HG02885 (cell line): ENCODE measurements at regions not wholly inside any gene's neighbourhood (a gene's known extent, or its start where the extent isn't known, plus 50 kb on each side); places are given as distances from the start of the nearest gene placed in this dataset.
A peak's percentile ranks its signal among the peaks of the same experiment; 100 is the strongest.
"Not testable (repeated sequence)": the region's sequence is repeated elsewhere in the genome, so short reads cannot be mapped to it uniquely, and the experiment has no call there.

Source experiments
- ATAC-seq: cut with Tn5 transposase; IDR thresholded peaks from one replicate; pipeline ENCODE4 v1.9.1; 2021; ENCODE audit warnings: mild to moderate bottlenecking; ENCODE audit not compliant: unreplicated experiment, poor library complexity

DNA sequence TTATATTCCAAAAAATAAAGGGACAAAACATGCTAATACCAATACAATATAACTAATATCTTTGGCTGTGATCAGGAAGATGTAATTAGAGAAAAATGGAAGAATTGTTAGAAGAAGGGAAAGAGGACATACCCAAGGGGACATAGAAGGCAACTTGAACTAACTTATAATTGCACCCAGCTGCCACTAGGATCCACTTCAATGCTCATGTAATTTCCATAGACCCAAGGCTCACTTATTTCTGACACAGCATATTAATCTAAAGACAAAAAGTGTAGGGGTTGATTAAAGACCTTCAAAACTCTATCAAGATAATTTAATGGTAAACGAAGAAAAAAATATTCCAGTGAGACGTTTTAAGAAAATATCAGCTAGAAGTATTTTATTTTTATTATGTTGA is 396.0 kb upstream of the ADGRB3 start:
- no peak for ATAC-seq

DNA sequence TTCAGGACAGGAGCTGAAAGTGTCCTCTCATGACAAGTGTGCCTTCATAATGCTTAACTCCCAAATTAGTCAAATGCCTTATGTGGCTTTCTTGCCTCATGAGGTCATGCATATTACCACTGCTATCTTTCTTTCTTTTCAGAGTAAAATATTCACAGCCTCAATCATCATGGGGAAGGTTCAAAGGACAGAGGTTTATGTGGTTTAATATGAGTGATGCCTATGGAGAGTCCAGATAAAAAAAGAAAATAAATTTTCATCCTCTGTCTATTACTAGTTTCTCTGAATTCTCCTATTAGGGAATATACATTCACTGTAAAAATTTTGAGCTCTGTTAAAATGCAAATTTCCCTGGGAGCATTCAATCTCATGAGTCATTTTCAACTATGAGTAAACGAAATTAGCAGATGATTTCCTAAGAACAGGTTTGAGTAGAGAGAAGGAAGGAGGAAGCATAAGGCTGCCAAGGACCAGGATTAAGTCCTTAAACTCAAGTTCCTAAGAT is 396.9 kb upstream of the ADGRB3 start:
- peak; percentile 58 for ATAC-seq

DNA sequence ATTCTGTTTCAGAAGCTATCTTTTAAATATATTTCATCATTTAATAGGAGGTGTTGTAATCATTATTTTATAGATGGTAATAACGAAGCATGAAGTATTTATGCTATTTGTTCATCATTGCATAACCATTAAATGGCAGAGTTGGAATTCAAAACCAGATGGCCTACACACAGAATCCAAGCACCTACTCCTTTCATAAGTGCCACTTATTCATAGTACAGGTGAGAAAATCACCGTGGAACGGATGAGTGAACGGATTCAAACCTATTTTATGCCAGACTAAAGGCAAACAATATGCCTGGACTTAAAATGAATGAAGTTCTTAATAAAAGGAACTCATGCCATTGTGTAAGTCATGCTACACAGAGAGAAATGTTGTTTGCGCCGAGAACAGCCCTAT is 397.9 kb upstream of the ADGRB3 start:
- no peak for ATAC-seq

DNA sequence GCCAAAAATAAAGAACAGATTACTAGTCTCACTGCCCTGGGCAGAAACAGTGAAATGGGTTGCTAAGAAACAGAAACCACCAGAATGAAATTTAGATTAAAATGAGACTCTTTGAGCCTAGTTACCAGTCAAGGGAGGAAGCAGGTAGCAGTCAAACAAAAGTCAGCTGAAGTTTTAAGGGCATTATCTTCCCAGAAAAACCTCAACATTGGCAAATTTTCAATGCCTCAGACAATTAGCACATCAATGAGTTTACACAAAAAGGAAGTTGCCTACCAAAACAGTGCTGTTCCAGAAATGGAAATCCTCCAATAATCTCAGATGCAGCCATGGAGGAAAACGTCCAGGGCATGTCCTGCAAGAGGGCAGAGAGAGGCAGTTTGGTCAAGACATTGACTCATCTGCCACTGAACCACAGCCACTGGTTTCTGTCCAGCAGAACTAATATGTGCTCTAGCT is 399.7 kb upstream of the ADGRB3 start:
- ATAC-seq: no peak

DNA sequence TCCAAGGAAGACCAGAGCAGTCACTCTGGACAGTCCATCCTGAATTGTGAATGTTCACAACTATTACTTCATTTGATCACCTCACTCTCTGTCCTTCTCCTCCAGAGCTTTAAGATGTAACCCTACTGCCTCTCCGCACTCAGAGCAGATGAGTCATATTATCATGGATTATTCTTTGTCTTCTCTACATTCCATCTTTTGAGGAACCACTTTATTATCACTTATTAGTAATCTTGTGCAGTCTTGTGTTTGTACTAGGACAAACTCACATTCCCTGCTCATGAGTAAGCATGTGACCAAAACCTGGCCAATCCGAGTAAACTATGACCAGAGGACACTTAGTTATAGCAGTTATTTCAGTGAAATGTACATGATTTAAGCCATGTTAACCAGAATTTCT is 401.5 kb upstream of the ADGRB3 start:
- no peak for ATAC-seq

DNA sequence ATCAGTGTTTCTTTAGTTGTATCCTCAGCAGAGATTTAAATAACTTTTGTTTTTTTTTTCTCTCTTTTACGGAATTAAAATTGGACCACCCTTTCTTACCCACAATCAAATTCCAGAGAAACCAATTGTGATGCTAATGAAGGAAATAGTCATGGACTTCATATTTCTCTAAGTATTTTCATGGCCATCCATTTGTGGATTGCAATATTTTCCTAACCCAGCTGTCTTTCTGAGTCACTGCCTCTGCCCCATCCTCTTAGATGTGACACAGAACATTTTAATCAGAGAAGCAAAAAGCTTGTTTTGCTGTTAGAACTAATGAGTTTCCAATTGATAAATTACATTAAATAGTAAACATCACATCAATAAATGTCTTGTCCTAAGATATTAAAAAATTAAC is 405.5 kb upstream of the ADGRB3 start:
- ATAC-seq: no peak

DNA sequence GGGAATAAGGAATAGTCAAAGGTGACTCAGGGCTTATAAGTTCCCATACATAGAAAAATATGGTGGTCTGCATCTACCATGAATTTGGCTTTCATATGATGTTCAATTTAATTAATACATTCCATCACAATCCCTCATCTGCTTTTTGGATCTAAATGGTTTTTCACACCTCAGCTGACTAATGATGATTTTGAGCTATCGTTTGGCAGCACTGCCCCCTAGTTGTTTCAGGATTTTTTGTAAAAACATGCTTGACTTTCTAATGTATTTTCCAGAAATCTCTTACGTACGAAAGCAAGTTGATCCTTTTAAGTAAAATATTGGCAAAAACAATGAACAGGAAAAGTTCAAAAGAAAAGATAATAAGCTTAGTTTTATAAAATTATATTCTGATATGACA is 408.6 kb upstream of the ADGRB3 start:
- peak; percentile 65 for ATAC-seq

DNA sequence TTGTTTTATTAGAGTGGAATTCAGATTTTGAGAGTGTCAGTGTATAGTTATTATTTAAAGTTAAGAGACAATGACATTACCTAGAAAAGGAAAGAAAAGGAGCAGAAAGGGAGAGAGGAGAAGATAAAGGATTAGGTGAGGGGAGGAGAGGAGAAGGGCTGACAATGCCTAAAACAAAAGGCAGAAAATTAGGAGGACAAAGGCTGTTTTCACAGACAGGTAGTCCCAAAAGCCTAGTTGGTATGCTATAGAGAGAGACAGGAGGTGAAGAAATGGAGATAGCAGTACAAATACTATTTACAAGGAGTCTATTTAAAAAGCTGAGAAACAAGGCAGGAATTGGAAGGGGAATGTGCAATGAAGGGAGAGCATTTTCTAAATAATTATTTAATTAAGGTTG is 409.4 kb upstream of the ADGRB3 start:
- no peak for ATAC-seq

DNA sequence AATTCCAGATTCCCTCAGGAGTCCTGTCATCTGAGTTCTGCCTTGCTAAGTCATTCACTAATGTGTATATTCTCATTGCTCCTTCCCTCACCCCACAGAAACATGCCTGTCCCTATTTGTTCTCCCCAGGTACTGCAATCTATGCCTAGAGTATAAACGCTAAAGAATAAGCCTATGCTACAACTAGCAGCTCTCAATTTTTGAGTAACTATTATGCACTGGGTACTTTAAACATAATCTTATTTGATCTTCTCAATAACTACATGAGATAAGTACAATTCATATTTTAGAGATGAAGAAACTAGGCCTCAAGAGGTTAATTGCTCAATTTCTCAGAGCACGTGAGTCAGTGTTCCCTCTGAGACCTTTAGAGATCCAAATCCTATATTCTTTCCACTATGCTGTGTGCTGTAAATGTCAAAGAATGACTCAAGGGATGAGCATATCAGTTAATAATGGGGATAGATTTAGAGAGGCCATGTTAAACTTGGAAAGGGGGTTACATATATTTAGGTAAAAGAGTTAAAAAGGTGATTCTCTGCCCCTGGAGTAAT is 423.8 kb upstream of the ADGRB3 start:
- no peak for ATAC-seq

DNA sequence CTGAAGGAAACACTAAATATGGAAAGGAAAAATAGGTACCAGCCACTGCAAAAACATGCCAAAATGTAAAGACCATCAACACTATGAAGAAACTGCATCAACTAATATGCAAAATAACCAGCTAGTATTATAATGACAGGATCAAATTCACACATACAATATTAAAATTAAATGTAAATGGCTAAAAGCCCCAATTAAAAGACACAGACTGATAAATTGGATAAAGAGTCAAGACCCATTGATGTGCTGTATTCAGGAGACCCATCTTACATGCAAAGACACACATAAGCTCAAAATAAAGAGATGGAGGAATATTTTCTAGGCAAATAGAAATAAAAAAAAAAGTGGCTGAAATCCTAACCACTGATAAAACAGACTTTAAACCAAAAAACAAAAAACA is 427.5 kb upstream of the ADGRB3 start:
- ATAC-seq: not testable (repeated sequence)

DNA sequence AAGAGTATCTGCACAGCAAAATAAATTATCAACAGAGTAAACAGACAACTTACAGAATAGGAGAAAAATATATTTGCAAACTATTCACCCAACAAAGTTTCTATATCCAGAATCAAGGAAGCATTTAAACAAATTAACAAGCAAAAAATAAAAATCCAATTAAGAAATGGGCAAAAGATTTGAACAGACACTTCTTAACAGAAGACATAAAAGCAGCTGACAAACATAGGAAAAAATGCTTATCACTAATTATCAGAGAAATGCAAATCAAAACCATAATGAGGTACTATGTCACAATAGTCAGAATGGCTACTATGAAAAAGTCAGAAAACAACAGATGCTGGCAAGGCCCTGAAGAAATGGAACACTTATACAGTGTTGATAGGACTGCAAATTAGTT is 434.2 kb upstream of the ADGRB3 start:
- ATAC-seq: no peak

DNA sequence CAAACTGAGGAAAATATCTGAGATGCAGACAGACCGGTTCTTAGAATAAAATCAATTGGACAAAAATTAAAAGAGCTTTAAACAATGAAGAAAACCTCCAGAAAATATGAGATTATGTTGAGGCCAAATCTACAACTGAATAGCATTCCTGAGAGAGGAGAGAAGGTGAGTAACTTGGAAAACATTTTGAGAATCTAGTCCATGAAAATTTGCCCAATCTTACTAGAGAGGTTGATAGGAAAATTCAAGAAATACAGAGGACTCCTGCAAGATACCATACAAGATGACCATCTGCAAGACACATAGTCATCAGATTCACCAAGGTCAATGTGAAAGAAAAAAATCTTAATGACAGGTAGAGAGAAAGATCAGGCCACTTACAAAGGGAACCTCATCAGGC is 437.7 kb upstream of the ADGRB3 start:
- ATAC-seq: no peak

DNA sequence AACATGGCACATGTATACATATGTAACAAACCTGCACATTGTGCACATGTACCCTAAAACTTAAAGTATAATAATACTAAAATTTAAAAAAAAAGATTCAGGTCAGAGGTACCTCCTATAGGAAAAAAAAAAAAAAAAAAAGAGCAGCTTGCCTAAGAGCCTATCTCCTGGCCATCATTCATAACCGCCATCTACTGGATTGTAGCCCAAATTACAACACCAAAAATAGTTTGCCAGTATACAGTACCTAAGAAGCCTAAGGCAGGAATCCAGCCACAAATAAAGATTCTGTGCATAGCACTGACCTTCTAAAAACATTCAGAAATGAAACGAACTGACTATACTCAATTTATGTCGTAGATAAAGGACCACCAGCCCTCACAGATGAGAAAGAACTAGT is 438.4 kb upstream of the ADGRB3 start:
- ATAC-seq: peak; percentile 72

DNA sequence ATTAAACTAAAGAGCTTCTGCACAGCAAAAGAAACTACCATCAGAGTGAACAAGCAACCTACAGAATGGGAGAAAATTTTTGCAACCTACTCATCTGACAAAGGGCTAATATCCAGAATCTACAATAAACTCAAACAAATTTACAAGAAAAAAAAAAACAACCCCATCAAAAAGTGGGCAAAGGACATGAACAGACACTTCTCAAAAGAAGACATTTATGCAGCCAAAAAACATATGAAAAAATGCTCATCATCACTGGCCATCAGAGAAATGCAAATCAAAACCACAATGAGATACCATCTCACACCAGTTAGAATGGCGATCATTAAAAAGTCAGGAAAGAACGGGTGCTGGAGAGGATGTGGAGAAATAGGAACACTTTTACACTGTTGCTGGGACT is 439.3 kb upstream of the ADGRB3 start:
- not testable (repeated sequence) for ATAC-seq

DNA sequence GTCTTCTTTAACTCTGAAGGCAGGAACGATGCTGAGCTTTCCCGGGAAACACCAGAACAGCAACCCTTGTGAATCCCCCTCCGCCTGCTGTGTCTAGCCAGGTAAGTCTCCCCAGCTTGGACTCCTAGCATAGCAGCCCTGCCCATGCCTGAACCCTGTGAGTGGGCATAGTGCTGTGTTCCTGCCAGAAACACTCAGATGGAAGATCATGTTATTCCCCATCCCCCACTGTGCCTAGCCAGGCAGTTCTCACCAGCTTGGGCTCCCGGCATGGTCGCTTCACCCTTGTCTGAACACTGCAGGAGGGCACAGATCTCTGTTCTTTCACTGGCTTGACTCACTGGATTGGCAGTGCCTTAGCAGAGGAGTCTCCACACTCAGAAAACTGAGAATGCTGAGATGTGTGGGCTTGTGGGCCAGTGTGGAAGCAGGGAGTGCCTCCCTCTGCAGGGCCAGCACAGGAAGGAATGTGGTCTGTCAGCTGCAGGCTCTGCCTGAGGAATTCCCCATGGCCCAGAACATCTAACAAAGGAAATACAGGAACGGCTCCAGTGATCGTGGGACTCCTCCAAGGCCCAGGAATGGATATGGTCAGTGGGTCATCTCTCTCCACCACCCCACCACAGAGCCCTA is 440.1 kb upstream of the ADGRB3 start:
- no peak for ATAC-seq

DNA sequence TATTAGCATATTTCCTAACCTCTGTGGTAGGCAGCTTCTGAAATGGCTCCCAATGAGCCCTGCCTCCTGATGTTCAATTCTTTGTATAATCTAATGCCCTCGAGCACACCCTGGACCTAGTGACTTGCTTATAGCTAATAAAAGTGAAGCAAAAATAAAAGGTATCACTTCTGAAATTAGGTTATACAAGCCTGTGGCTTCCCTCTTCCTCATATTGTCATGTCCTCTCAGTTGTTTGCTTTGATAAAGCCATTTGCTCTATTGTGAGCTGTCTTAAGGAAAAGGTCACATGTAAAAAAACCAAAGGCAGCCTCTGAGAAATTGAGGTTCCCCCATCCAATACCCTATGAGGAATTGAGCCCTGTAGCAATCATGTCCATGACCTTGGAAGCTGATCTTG is 442.1 kb upstream of the ADGRB3 start:
- peak; percentile 78 for ATAC-seq

DNA sequence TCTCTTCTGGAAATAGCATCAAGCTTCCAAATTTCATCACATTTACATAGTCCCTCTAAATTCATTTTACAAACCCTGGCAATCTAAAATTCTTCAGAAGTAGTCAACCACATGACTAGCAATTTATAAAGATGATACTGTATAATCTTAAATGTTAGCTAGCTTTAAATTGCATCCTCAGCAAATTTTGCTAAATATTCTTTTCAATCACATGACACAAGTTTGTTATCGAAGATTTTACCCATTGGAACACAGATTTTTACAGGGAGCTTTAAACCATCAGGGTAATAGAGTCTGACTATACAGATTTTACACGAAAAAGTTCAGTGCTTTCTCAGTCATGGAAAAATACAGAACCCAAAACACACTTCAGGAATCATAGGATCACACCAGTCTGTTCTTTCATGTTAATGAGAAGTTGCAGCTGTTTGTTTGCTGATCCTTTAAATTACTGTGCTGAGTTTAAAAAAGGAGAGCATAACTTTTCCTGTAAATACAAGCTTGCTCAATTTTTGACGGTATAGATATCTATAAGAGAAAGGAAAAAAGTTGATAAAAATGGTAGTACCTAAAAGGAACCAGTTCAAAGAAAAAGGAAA is 445.8 kb upstream of the ADGRB3 start:
- no peak for ATAC-seq

DNA sequence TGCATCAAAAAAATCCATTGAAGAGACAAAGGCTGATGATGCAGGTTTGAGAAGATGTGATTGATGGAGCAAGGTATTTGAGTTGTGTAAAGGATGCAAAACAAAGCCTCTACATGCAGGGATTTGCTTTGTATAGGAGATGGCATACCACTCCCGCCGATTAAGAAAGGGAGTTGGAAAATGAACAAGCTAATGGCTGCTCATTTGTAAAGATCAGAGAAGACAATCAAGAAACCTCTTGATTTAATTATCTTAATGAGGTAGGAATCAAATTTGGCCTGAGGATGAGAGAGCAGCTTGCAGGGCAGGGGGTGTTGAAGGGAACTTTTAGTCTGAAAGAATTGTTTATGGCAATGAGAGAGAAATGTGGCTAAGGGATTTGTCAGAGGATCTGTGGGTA is 448.2 kb upstream of the ADGRB3 start:
- no peak for ATAC-seq

DNA sequence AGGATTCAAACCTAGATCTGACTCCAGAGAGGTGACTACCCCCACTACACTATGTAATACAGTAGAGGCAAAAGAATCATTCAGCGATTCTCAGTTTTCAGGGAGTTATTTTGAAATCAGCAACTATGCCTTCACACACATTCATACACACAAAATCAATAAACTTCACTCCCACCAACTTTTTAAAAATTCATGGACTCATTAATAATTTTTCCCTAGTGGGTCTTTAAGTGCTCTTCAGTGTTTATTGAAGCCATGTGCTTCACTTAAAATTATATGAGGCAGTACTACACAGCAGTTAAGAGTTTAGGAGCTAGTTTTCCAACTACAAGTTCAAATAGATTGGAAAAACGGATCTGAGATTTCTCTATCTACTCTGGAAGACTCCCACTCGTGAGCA is 452.7 kb upstream of the ADGRB3 start:
- ATAC-seq: no peak

DNA sequence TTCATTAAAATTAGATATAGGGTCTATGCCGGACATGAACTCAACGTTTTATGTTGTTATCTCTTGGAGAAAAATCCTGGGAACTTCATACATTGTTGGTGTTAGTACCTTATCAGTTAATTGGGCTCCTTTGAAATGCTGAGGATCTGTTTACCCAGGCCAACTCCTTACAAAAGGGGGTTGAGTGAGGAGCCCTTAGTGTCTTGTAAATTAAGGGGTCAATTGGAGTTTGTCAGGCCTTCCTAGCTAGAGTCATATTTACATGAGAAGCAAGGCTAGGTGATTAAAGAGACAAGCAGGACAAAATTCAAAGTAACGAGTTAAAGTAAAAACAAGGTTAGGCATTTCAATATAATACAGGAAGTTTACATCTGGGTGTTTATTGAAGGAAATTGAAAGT is 454.1 kb upstream of the ADGRB3 start:
- not testable (repeated sequence) for ATAC-seq

DNA sequence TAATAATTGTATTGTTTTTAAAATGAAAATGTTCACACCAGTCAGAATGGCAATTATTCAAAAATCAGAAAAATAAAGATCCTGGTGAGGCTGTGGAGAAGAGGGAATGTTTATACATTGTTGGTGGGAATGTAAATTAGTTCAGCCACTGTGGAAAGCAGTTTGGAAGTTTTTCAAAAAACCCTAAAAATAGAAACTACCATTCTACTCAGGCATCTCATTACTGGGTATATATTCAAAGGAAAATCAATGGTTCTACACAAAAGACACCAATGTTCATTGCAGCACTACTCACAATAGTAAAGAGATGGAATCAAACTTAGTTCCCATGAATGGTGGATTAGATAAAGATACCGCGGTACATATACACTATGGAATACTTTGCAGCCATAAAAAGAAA is 461.5 kb upstream of the ADGRB3 start:
- ATAC-seq: no peak

DNA sequence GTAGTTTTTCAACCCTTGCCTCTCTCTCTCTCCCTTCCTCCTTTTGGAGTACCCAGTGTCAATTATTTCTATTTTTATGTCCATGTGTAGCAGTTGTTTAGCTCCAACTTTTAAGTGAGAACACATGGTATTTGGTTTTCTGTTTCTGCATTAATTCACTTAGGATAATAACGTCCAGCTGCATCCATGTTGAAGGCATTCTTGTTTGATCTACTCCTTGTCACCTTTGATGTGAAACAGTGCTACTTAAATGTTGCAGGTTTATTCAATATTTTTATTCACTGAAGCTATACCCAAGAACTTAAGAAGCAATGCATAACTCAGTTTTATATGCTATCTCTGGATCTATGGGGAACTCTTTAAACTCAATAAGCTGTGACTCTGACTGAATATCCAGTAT is 465.2 kb upstream of the ADGRB3 start:
- ATAC-seq: no peak
